HepG2 (cell line): ENCODE measurements at regions not wholly inside any gene's neighbourhood (a gene's known extent, or its start where the extent isn't known, plus 50 kb on each side); places are given as distances from the start of the nearest gene placed in this dataset.

Experiments used
- ATAC-seq: fragments of 200-7000 bp; cut with Tn5 transposase; 3 replicates; pipeline ENCODE4 v1.9.1; 2020; ENCODE audit warnings: mild to moderate bottlenecking, moderate library complexity
- BruUV-seq: library from RNA; stranded (reverse); fragments of 400-500 nt; replicated peaks from 2 replicates; lab custom pipeline; 2021; lab: Mats Ljungman, UMichigan
- CTCF ChIA-PET: fragments of 300-600 bp; formaldehyde crosslinking; extraction: SDS; loops from one replicate; lab custom pipeline; 2021; ENCODE audit warnings: low total read pairs, inconsistent platforms, low intra/inter-chr PET ratio; lab: Yijun Ruan, JAX
- POLR2A ChIA-PET: fragments of 350-600 bp; sonication (Branson Sonifier 250); formaldehyde crosslinking; loops from one replicate; lab custom pipeline; 2020; ENCODE audit warnings: antibody characterized with exemption, inconsistent platforms; lab: Yijun Ruan, JAX
- DNase-seq: peaks from one replicate; pipeline ENCODE4 v3.0.0-alpha.2; 2015; ENCODE audit warnings: low spot score
- FAIRE-seq: peaks from 3 replicates; lab custom pipeline; 2011; peaks lifted over from hg19 to GRCh38; lab: Jason Lieb, UNC
- H2AFZ ChIP-seq: one replicate; pipeline ENCODE4 v1.6.1; 2011; ENCODE audit warnings: low read length, inconsistent platforms
- H3K27ac ChIP-seq: fragments of 300-600 bp; 3 replicates; pipeline ENCODE4 v1.8.0; 2011; ENCODE audit warnings: mixed run types, mild to moderate bottlenecking, mixed read lengths, low read length, inconsistent platforms; ENCODE audit not compliant: insufficient read depth; ENCODE audit errors: extremely low read length
- H3K27me3 ChIP-seq, 2 experiments: fragments of 200-600 bp in 1 of 2; 2 replicates in 1 of 2; 3 replicates in 1 of 2; pipeline versions ENCODE4 v1.6.0 to v1.8.0; 2011; ENCODE audit warnings: low read length in 2 of 2, mild to moderate bottlenecking in 2 of 2, moderate library complexity in 2 of 2, inconsistent platforms in 1 of 2; ENCODE audit not compliant: insufficient read depth in 2 of 2, control insufficient read depth in 1 of 2
- H3K36me3 ChIP-seq, 2 experiments: fragments of 200-600 bp in 1 of 2; replicated peaks in 1 of 2; 2 replicates in 1 of 2; 3 replicates in 1 of 2; pipeline versions ENCODE4 v1.5.1 to v1.8.0; 2011; ENCODE audit warnings: low read length in 2 of 2, inconsistent platforms in 1 of 2; ENCODE audit not compliant: insufficient read depth in 2 of 2, control insufficient read depth in 1 of 2
- H3K4me1 ChIP-seq: 2 replicates; pipeline ENCODE4 v1.5.1; 2012; ENCODE audit warnings: low read length, inconsistent platforms; ENCODE audit not compliant: insufficient read depth
- H3K4me2 ChIP-seq: 2 replicates; pipeline ENCODE4 v1.6.0; 2011; ENCODE audit warnings: low read depth, low read length, inconsistent platforms
- H3K4me3 ChIP-seq, 3 experiments: fragments of 200-600 bp in 1 of 3; sonication (generic), shearing (Covaris generic) in 1 of 3; replicated peaks in 1 of 3; 2 replicates each; pipeline ENCODE4 v1.5.1; 2011 to 2016; ENCODE audit warnings: low read length in 3 of 3, inconsistent platforms in 2 of 3, low read depth in 2 of 3, mild to moderate bottlenecking in 2 of 3, control low read depth in 1 of 3, mixed read lengths in 1 of 3; ENCODE audit not compliant: insufficient read depth in 1 of 3
- H3K79me2 ChIP-seq: one replicate; pipeline ENCODE4 v1.6.1; 2011; ENCODE audit warnings: low read length, inconsistent platforms; ENCODE audit not compliant: insufficient read depth
- H3K9ac ChIP-seq: 2 replicates; pipeline ENCODE4 v1.6.0; 2011; ENCODE audit warnings: mild to moderate bottlenecking, low read depth, low read length, inconsistent platforms; ENCODE audit not compliant: insufficient read depth
- H3K9me3 ChIP-seq: 2 replicates; pipeline ENCODE4 v1.5.1; 2012; ENCODE audit warnings: mild to moderate bottlenecking, low read length
- H4K20me1 ChIP-seq: 2 replicates; pipeline ENCODE4 v1.6.0; 2011; ENCODE audit warnings: inconsistent platforms, mild to moderate bottlenecking, low read length, moderate library complexity; ENCODE audit not compliant: insufficient read depth
- GTF3A ChIP-seq: sonication (generic); formaldehyde crosslinking; conservative IDR thresholded peaks from 2 replicates; pipeline ENCODE4 v1.4.0; 2020; ENCODE audit warnings: mild to moderate bottlenecking, missing genetic modification reagents
- MAFG ChIP-seq: sonication (generic); formaldehyde crosslinking; IDR thresholded peaks from 2 replicates; pipeline ENCODE4 v1.5.1; 2020; ENCODE audit warnings: mild to moderate bottlenecking, missing genetic modification reagents
- RARG ChIP-seq: sonication (generic); formaldehyde crosslinking; IDR thresholded peaks from 2 replicates; pipeline ENCODE4 v1.4.0; 2020; ENCODE audit warnings: low read depth, mild to moderate bottlenecking, missing genetic modification reagents
- RCOR2 ChIP-seq: IDR thresholded peaks from 2 replicates; pipeline ENCODE4 v1.6.1; 2016; ENCODE audit warnings: missing biosample characterization, missing genetic modification reagents
- SCMH1 ChIP-seq: sonication (generic); formaldehyde crosslinking; IDR thresholded peaks from 2 replicates; pipeline ENCODE4 v1.9.0; 2021; ENCODE audit warnings: missing genetic modification reagents, mild to moderate bottlenecking, borderline replicate concordance
- SP4 ChIP-seq: sonication (generic); formaldehyde crosslinking; IDR thresholded peaks from 2 replicates; pipeline ENCODE4 v1.8.1; 2023; ENCODE audit warnings: mild to moderate bottlenecking, missing genetic modification reagents
- ZBTB40 ChIP-seq, 2 experiments: fragments of 450-650 bp in 1 of 2; sonication (generic) in 1 of 2; formaldehyde crosslinking in 1 of 2; IDR thresholded peaks; 2 replicates each; pipeline versions ENCODE4 v1.6.1 to v1.8.0; 2016 to 2022; ENCODE audit warnings: antibody characterized with exemption in 1 of 2, mild to moderate bottlenecking in 1 of 2, missing genetic modification reagents in 1 of 2
- ZNF441 ChIP-seq: sonication (generic); formaldehyde crosslinking; IDR thresholded peaks from 2 replicates; pipeline ENCODE4 v1.7.0; 2021; ENCODE audit warnings: missing genetic modification reagents, borderline replicate concordance
- WGBS: methylation state at CpG from one replicate; pipeline ENCODE4 v1.1.6; 2017; ENCODE audit warnings: low lambda C conversion rate; 5-methylcytosine and 5-hydroxymethylcytosine counted together
- in situ Hi-C: cut with HindIII; loops from 2 replicates; pipeline ENCODE4 v1.10.0; 2017; ENCODE audit warnings: low pct_unique_long_range_greater_than_20kb; ENCODE audit not compliant: extremely low pct_ligation_motif_present
- intact Hi-C: fragments of 100-400 bp; cut with micrococcal nuclease; formaldehyde crosslinking; loops from one replicate; pipeline ENCODE4 v1.10.0; 2022; ENCODE audit not compliant: unreplicated experiment

GRCh38 chr2:107027205-107027604 is 141.2 kb upstream of the ST6GAL2 start:
- POLR2A ChIA-PET = no interaction called here
- H3K27ac ChIP-seq = no peak overlapping the region
- in situ Hi-C loops = no loop called here
- DNase-seq = no peak
- no peak overlapping the region for H2AFZ ChIP-seq
- TF ChIP-seq MAFG (CRISPR knock-in tag) (no peak), ZNF441 (CRISPR knock-in tag) (no peak), GTF3A (no peak), RARG (no peak), ZBTB40 (IDR thresholded peaks at IDR 0.05) (no peak), ZBTB40 (CRISPR knock-in tag; IDR thresholded peaks at IDR 0.05) (no peak), RCOR2 (no peak), SP4 (CRISPR knock-in tag) (no peak), SCMH1 (CRISPR knock-in tag) (no peak)
- TF ChIP-seq, all 625 proteins: peak for 0
- no peak for ATAC-seq
- 0% methylated on average over 1 of the region's 1 CpG for whole genome bisulfite sequencing
- no peaks in the 10 kb centered on the region for H3K79me2 ChIP-seq
- no peak overlapping the region for H3K9ac ChIP-seq
- intact Hi-C loops = no loop called here
- no peaks in the 10 kb centered on the region for H3K27me3 ChIP-seq
- CTCF ChIA-PET = no interaction called here
- H3K4me2 ChIP-seq = no peak overlapping the region
- H3K4me1 ChIP-seq = no peaks in the 10 kb centered on the region
- no peaks in the 10 kb centered on the region for H4K20me1 ChIP-seq
- FAIRE-seq = no peak
- peaks cover 20% of the 10 kb centered on the region; the same call in 1 of the 2 replicates for H3K9me3 ChIP-seq
- H3K36me3 ChIP-seq = no peaks in the 10 kb centered on the region
- H3K4me3 ChIP-seq = no peak overlapping the region
- BruUV-seq = no TSS peak
